Lower leg skin (tissue), 4 donors: ENCODE measurements at regions not wholly inside any gene's neighbourhood (a gene's known extent, or its start where the extent isn't known, plus 50 kb on each side); places are given as distances from the start of the nearest gene placed in this dataset.

Experiments
- DNase-seq, 2 donors: peaks; one replicate each; pipeline ENCODE4 v3.0.0-alpha.2; 2019; ENCODE audit warnings: low spot score in 2 of 2
- H3K4me3 ChIP-seq: fragments of 200-600 bp; sonication (generic); 2 replicates; pipeline ENCODE4 v1.5.1; 2017; ENCODE audit warnings: mild to moderate bottlenecking, low read depth; ENCODE audit not compliant: poor library complexity, severe bottlenecking
- CTCF ChIP-seq, 3 donors: fragments of 450-650 bp; IDR thresholded peaks; one replicate each; pipeline ENCODE4 v1.5.1; 2016; ENCODE audit warnings: antibody characterized with exemption in 3 of 3, mild to moderate bottlenecking in 3 of 3, moderate library complexity in 2 of 3
- POLR2A ChIP-seq, 2 donors: fragments of 450-650 bp; IDR thresholded peaks; one replicate each; pipeline ENCODE4 v1.6.1; 2016 to 2017; ENCODE audit warnings: antibody characterized with exemption in 2 of 2, mild to moderate bottlenecking in 1 of 2, moderate library complexity in 1 of 2
- WGBS, 2 donors: methylation state at CpG; one replicate each; pipeline ENCODE4 v1.1.5; 2018; 5-methylcytosine and 5-hydroxymethylcytosine counted together
- intact Hi-C: fragments of 100-400 bp; cut with DNase I; formaldehyde crosslinking; loops from one replicate; pipeline ENCODE4 v1.15.0; 2023; ENCODE audit warnings: low total_unique reads

- intact Hi-C loops, result no loop called here
- TF ChIP-seq POLR2A (IDR thresholded peaks at IDR 0.05) (no peak), CTCF (IDR thresholded peaks at IDR 0.05) (no peak)
- WGBS, 2 donors, result 77% methylated on average over 2 of the region's 2 CpGs; no CpG with 5 or more reads in 1 of the 2 donors
Measured at GRCh38 chrY:15751001-15751400, 1226.7 kb downstream of the NLGN4Y start.

GRCh38 chrY:15756266-15756665 lies 1231.9 kb downstream of the NLGN4Y start:
- intact Hi-C loops, result no loop called here
- TF ChIP-seq CTCF (IDR thresholded peaks at IDR 0.05) (no peak), POLR2A (IDR thresholded peaks at IDR 0.05) (no peak)
- H3K4me3 ChIP-seq, result no peak overlapping the region
- 62% methylated on average over 5 of the region's 5 CpGs; no CpG with 5 or more reads in 1 of the 2 donors for WGBS, 2 donors
- no peak for DNase-seq

More at GRCh38 chrY:15751001-15751400, 1226.7 kb downstream of the NLGN4Y start:
- no peak for DNase-seq
- H3K4me3 ChIP-seq, result no peak overlapping the region

GRCh38 chrY:15773579-15773978 lies 1249.2 kb downstream of the NLGN4Y start:
- no peak for TF ChIP-seq POLR2A (IDR thresholded peaks at IDR 0.05)
- H3K4me3 ChIP-seq, result no peak overlapping the region
- DNase-seq, result no peak
- WGBS, 2 donors, result 39% methylated on average over 3 of the region's 3 CpGs; no CpG with 5 or more reads in 1 of the 2 donors
- intact Hi-C loops, result no loop called here

GRCh38 chrY:15775880-15776279 lies 1251.6 kb downstream of the NLGN4Y start:
- 48% methylated on average over 3 of the region's 3 CpGs; no CpG with 5 or more reads in 1 of the 2 donors for WGBS, 2 donors
- intact Hi-C loops, result no loop called here
- TF ChIP-seq POLR2A (IDR thresholded peaks at IDR 0.05) (no peak), CTCF (IDR thresholded peaks at IDR 0.05) (no peak)
- no peak overlapping the region for H3K4me3 ChIP-seq
- DNase-seq, result no peak

GRCh38 chrY:15779891-15780290 lies 1255.6 kb downstream of the NLGN4Y start:
- no peak for TF ChIP-seq CTCF (IDR thresholded peaks at IDR 0.05)

GRCh38 chrY:15800021-15800420 lies 1275.7 kb downstream of the NLGN4Y start:
- 41% methylated on average over 3 of the region's 3 CpGs; no CpG with 5 or more reads in 1 of the 2 donors for WGBS, 2 donors
- DNase-seq, result no peak
- intact Hi-C loops, result no loop called here
- H3K4me3 ChIP-seq, result no peak overlapping the region
- TF ChIP-seq POLR2A (IDR thresholded peaks at IDR 0.05) (no peak), CTCF (IDR thresholded peaks at IDR 0.05) (no peak)

More at GRCh38 chrY:15779891-15780290, 1255.6 kb downstream of the NLGN4Y start:
- no peak overlapping the region for H3K4me3 ChIP-seq
- no peak for DNase-seq
- intact Hi-C loops, result no loop called here
